HEK293 (cell line): ENCODE measurements at regions not wholly inside any gene's neighbourhood (a gene's known extent, or its start where the extent isn't known, plus 50 kb on each side); places are given as distances from the start of the nearest gene placed in this dataset.
"Not testable (repeated sequence)": the region's sequence is repeated elsewhere in the genome, so short reads cannot be mapped to it uniquely, and the experiment has no call there.

Source experiments
- CTCF ChIA-PET: fragments of 350-600 bp; formaldehyde crosslinking; extraction: SDS; loops from one replicate; lab custom pipeline; 2021; ENCODE audit warnings: antibody characterized with exemption; lab: Yijun Ruan, JAX
- POLR2A ChIA-PET: fragments of 300-600 bp; formaldehyde crosslinking; extraction: SDS; loops from one replicate; lab custom pipeline; 2020; ENCODE audit warnings: antibody characterized with exemption, inconsistent platforms; lab: Yijun Ruan, JAX
- H3K27ac ChIP-seq: fragments of 200-500 bp; sonication (Bioruptor generic); 2 replicates; pipeline ENCODE4 v1.5.1; 2014; ENCODE audit warnings: low read depth, low read length, control low read depth, inconsistent platforms; ENCODE audit errors: extremely low read depth
- H3K36me3 ChIP-seq, 2 experiments: fragments of 200-500 bp in 1 of 2; sonication (Bioruptor generic) in 1 of 2; 1 replicate in 1 of 2; 2 replicates in 1 of 2; pipeline ENCODE4 v1.5.1; 2014 to 2017; ENCODE audit warnings: inconsistent platforms in 2 of 2, low read length in 2 of 2; ENCODE audit not compliant: control insufficient read depth in 2 of 2, insufficient read depth in 1 of 2
- H3K4me1 ChIP-seq: fragments of 200-500 bp; sonication (Bioruptor generic); 2 replicates; pipeline ENCODE4 v1.5.1; 2014; ENCODE audit warnings: mild to moderate bottlenecking, low read length, inconsistent platforms; ENCODE audit not compliant: control insufficient read depth, insufficient read depth
- H3K4me3 ChIP-seq: 2 replicates; pipeline ENCODE4 v1.5.1; 2011; ENCODE audit warnings: low read depth, mild to moderate bottlenecking, control low read depth, low read length, moderate library complexity
- H3K9me3 ChIP-seq: fragments of 200-500 bp; sonication (Bioruptor generic); 2 replicates; pipeline ENCODE4 v1.5.1; 2014; ENCODE audit warnings: low read depth, low read length, inconsistent platforms; ENCODE audit not compliant: control insufficient read depth, insufficient read depth
- ZBTB8A ChIP-seq: fragments of 450-650 bp; formaldehyde crosslinking; IDR thresholded peaks from 2 replicates; pipeline ENCODE4 v1.5.1; 2016; ENCODE audit warnings: missing biosample characterization, missing genetic modification characterization
- TF ChIP-seq, protein P1 (sequence below): fragments of 450-650 bp; formaldehyde crosslinking; IDR thresholded peaks from 2 replicates; pipeline ENCODE4 v1.5.1; 2017; ENCODE audit warnings: missing biosample characterization, mild to moderate bottlenecking, missing genetic modification characterization, moderate library complexity

DNA sequence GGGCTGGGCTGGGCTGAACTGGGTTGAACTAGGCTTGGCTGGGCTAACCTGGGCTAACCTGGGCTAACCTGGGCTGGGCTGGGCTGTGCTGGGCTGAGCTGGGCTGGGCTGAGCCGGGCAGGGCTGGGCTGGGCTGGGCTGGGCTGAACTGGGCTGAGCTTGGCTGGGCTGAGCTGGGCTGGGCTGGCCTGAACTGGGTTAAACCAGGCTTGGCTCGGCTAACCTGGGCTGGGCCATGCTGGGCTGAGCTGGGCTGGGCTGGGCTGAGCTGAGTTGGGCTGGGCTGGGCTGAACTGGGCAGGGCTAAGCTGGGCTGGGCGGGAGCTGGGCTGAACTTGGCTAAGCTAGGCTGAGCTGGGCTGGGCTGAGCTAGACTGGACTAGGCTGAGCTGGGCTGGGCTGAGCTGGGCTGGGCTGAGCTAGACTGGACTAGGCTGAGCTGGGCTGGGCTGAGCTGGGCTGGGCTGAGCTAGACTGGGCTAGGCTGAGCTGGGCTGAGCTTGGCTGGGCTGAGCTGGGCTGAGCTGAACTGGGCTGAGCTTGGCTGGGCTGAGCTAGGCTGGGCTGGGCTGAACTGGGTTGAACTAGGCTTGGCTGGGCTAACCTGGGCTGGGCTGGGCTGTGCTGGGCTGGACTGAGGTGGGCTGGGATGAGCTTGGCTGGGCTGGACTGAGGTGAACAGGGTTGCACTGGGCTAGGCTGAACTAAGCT is 49.9 kb upstream of the GPC1 start:
- not testable (repeated sequence) for H3K4me3 ChIP-seq, H3K36me3 ChIP-seq, H3K27ac ChIP-seq, H3K4me1 ChIP-seq, H3K9me3 ChIP-seq
- ChIA-PET POLR2A (interaction anchor here (0.6 to 1.7 kb wide), 2 partner anchors 9 to 152 kb away, joined by 3 to 4 read pairs; no protein-coding TSS in a partner anchor), CTCF (interaction anchor here (0.7 to 1.0 kb wide), 2 partner anchors 9 to 240 kb away, joined by 3 read pairs; no protein-coding TSS in a partner anchor)
- TF ChIP-seq, protein P1, sequence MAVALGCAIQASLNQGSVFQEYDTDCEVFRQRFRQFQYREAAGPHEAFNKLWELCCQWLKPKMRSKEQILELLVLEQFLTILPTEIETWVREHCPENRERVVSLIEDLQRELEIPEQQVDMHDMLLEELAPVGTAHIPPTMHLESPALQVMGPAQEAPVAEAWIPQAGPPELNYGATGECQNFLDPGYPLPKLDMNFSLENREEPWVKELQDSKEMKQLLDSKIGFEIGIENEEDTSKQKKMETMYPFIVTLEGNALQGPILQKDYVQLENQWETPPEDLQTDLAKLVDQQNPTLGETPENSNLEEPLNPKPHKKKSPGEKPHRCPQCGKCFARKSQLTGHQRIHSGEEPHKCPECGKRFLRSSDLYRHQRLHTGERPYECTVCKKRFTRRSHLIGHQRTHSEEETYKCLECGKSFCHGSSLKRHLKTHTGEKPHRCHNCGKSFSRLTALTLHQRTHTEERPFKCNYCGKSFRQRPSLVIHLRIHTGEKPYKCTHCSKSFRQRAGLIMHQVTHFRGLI (tag by site-specific recombination): peak; percentile 93
- TF ChIP-seq ZBTB8A (tag by site-specific recombination): peak; percentile 44; the same call in 1 of the 2 replicates
